SU-DHL-6 (cell line): ENCODE measurements at regions not wholly inside any gene's neighbourhood (a gene's known extent, or its start where the extent isn't known, plus 50 kb on each side); places are given as distances from the start of the nearest gene placed in this dataset.

Experiments
- CTCF ChIP-seq: fragments of 200-600 bp; sonication (generic); IDR thresholded peaks from one replicate; pipeline ENCODE4 v1.5.1; 2017; ENCODE audit warnings: antibody characterized with exemption, mild to moderate bottlenecking, low read length, moderate library complexity; ENCODE audit not compliant: insufficient read depth, poor library complexity, severe bottlenecking
- EZH2phosphoT487 ChIP-seq: fragments of 200-600 bp; sonication (generic), shearing (Covaris generic); conservative IDR thresholded peaks from 2 replicates; pipeline ENCODE4 v1.6.1; 2018; ENCODE audit warnings: mild to moderate bottlenecking, antibody characterized with exemption, low read length, moderate library complexity, mixed read lengths

- TF ChIP-seq CTCF: no peak
- no peak for TF ChIP-seq EZH2phosphoT487
Measured at GRCh38 chr2:183493040-183493439, 368.8 kb downstream of the NUP35 start.
